Activated naive CD4-positive, alpha-beta T cell treated with anti-CD3 and anti-CD28 coated beads, Interleukin-2, amount 50 U/mL, for 16 hours (primary cell): ENCODE measurements at regions not wholly inside any gene's neighbourhood (a gene's known extent, or its start where the extent isn't known, plus 50 kb on each side); places are given as distances from the start of the nearest gene placed in this dataset.
A peak's percentile ranks its signal among the peaks of the same experiment; 100 is the strongest.
"Not testable (repeated sequence)": the region's sequence is repeated elsewhere in the genome, so short reads cannot be mapped to it uniquely, and the experiment has no call there.

Source experiments
- DNase-seq: peaks from one replicate; pipeline ENCODE4 v3.0.0-alpha.2; 2020

- no peak for DNase-seq
Measured at GRCh38 chr21:15442743-15443469, 286.9 kb upstream of the USP25 start.

GRCh38 chr21:15443740-15444117 lies 286.1 kb upstream of the USP25 start:
- DNase-seq: no peak

- DNase-seq: no peak
Measured at GRCh38 chr21:15444118-15444960, 285.4 kb upstream of the USP25 start.

GRCh38 chr21:15445327-15445726 lies 284.5 kb upstream of the USP25 start:
- no peak for DNase-seq

- DNase-seq: no peak
Measured at GRCh38 chr21:15446223-15446622, 283.6 kb upstream of the USP25 start.

GRCh38 chr21:15449556-15449955 lies 280.2 kb upstream of the USP25 start:
- DNase-seq: no peak

- DNase-seq: no peak
Measured at GRCh38 chr21:15453261-15453660, 276.5 kb upstream of the USP25 start.

- DNase-seq: not testable (repeated sequence)
Measured at GRCh38 chr21:15453785-15454184, 276.0 kb upstream of the USP25 start.

- not testable (repeated sequence) for DNase-seq
Measured at GRCh38 chr21:15454931-15455330, 274.9 kb upstream of the USP25 start.

- DNase-seq: no peak
Measured at GRCh38 chr21:15455819-15456462, 273.8 kb upstream of the USP25 start.

GRCh38 chr21:15457965-15458364 lies 271.8 kb upstream of the USP25 start:
- DNase-seq: no peak

GRCh38 chr21:15462092-15462491 lies 267.7 kb upstream of the USP25 start:
- no peak for DNase-seq

GRCh38 chr21:15466329-15466728 lies 263.5 kb upstream of the USP25 start:
- DNase-seq: no peak

- DNase-seq: no peak
Measured at GRCh38 chr21:15468368-15468767, 261.4 kb upstream of the USP25 start.

- no peak for DNase-seq
Measured at GRCh38 chr21:15472108-15473040, 257.4 kb upstream of the USP25 start.

- not testable (repeated sequence) for DNase-seq
Measured at GRCh38 chr21:15477773-15478172, 252.0 kb upstream of the USP25 start.

GRCh38 chr21:15480160-15480559 lies 249.6 kb upstream of the USP25 start:
- no peak for DNase-seq

- DNase-seq: peak; percentile 77
Measured at GRCh38 chr21:15483138-15483780, 246.5 kb upstream of the USP25 start.

GRCh38 chr21:15486460-15487195 lies 243.2 kb upstream of the USP25 start:
- DNase-seq: no peak

GRCh38 chr21:15487196-15487550 lies 242.6 kb upstream of the USP25 start:
- no peak for DNase-seq

- DNase-seq: no peak
Measured at GRCh38 chr21:15491100-15491499, 238.7 kb upstream of the USP25 start.
